GM21786 (cell line): ENCODE measurements at regions not wholly inside any gene's neighbourhood (a gene's known extent, or its start where the extent isn't known, plus 50 kb on each side); places are given as distances from the start of the nearest gene placed in this dataset.

Experiments
- ATAC-seq: cut with Tn5 transposase; IDR thresholded peaks from one replicate; pipeline ENCODE4 v1.9.1; 2021; ENCODE audit not compliant: unreplicated experiment

DNA sequence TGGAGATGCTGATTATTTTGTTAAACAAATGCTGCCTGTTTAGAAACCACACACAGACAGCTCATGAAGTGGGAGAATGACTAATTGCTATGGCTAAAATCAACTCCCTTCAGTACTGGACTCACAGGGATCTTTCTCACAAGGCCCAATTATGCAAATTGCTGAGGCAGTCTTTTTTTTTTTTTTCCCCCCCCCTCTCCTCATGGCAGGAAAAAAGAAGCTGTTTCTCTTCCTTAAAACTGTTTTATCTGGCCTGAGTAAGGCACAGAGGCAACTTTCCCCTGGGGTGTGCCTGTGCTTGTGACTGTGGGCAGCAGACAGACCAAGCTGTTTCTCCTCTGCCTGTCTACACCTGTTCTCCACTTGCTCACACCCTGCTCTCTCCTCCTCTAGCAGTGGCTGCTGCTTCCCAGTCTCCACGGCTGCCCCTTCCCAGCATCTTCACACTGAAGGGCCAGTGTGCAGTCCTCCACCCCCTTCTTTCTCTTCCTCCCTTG is 65.4 kb upstream of the STEAP1B start:
- ATAC-seq: peak; percentile 31

DNA sequence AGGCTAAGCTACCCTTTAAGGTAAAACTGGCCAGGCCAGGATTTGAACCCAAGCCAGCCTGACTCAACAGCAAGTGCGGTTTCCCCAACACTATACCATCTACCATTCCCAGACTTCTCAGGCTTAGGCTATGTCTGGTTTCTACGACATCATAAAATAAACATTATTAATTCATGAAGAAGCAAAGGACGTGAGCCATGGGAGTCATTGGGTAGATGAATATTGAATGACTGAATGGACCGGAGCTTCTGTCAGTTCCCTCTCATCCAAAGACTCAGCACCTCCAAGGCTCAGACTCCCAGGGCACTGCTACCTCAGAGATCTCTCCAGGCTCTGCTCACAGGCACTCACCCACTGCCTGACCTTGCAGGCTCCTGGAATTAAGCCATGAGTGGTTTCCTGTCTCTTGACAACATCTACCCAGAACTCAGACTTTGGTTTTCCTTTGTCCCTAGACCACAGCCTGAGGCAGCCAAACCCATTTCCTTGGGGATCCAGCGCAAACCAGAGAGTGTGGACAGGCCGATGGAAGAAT is 64.6 kb upstream of the STEAP1B start:
- no peak for ATAC-seq

DNA sequence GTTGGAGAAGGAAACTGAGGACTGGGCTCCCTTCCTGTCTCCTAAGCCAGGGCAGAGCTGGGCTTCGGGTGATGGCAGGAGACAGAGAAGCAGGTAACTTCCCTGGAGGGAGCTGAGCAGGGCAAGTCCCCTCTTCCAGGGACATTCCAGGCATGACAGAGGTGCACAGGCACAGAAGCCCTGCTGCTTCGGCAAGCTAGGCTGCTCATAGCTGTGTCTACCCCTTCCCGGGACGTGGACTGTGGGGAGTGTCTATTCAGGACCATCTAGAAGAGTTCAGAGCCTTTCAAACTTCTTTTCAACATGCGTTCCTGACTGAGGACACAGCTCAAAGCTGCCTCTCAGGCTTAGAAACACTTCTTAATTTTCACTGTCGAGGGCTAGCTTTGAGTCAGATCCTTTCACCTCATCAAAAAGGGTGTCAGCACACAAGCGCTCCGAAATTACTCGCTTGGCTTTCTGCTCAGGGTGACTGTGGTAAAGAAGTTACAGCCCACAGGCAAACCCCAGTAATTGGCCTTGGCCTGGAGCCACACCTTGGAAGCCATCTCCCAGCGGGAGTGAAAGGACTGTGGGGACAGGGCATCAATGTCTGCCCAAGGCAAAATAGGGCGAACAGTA is 63.7 kb upstream of the STEAP1B start:
- ATAC-seq: no peak

DNA sequence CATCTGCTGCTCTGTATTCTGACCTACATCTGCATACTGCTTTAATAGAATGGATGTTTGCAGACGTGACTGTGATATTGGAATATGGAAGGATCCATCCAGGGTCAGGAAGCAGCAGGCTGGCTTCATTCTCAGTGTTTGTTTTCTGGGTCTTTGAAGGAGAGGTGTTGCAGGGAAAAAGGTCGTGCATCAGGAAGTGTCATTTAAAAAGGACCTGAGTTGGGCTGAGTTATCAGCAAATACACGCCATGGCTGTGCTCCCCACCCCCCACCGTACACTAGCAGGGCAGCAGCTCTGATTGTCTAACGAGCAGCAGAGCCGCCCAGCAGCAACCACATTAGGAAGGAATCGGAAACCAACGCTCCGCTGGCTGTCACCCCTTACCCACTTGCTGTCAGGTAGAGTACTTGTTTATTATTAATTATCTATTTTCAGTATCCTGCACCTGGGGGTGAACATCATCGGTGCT is 63.1 kb upstream of the STEAP1B start:
- no peak for ATAC-seq

DNA sequence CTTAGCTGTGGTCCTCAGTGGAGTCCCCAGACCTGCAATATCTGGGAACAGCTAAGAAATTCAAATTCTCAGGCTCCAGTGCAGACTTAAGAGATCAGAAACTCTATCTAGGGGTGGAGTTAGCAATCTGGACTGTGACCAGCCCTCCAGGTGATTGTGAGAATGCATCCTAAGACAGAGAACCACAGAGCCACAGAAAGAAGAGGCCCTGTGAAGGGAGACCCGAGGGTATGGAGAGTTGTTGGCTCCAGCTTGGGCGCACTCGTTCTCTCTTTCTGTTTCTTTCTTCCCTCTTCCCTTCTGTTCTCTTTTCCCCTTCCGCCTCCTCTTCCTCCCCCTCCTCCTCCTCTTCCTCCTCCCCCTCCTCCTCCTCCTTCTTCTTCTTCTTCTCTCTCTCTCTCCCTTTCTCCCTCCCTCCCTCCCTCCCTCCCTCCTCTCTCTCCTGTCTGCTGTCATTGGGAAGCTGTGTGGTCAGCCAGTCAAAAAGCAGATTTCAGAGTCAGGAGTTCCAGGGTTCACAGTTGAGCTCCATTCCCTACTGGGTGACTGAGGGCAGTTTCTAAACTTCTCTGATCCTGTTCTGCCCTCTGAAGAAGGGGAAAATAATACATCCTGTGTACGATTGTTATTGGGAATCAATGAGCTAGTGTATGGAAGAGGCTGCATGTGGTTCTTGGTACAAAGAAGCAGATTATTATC is 62.1 kb upstream of the STEAP1B start:
- ATAC-seq: no peak

DNA sequence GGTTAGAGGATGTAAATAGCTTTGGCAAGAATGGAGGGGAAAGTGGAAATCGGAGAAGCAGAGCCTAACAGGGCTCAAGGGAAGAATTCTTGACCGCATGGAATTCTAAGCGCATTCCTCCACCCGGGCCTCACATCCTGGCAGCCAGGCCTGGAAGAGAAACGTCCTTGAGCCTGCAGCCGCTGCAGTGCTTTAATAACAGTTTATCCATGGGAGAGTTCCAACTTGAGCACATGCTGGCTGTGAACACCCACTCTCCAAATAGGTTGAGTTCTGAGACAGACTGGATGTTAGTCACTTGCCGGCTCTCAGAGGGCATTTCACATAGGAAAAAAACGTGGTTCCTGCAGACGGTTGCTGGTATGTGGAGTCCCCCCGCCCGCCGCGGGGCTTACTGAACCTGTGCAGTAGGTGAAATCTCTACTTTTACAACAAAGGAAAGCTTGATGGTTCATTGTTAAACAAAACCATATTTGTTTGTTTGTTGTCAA is 61.4 kb upstream of the STEAP1B start:
- ATAC-seq: no peak

DNA sequence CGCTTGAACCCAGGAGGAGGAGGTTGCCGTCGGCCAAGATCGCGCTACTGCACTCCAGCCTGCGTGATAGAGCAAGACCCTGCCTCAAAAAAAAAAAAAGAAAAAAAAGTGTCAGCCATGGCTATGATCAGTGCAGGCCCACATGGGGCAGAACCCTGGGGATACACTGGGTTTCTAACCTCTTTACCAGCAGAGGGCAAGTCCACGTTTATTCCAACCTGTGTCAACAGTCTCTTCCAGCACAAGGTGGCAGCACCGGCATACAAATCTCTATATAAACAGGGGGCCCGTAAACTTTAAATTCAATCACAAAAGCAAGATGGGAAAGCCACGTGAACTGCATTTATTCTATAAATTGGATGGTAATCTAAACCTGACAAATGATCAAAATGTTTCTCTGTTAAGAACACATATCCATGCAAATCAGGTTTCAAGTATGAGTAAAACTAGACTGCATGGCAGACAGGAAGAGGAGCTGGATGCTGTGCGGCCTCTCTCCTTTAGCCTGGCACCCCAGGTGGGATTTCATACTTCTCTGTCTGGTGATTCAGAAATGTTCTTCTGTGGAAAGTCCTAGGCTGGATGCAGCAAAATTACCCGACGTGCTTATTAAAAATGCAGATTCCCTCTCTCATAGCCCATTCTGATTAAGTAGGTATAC is 60.0 kb upstream of the STEAP1B start:
- peak; percentile 62 for ATAC-seq

DNA sequence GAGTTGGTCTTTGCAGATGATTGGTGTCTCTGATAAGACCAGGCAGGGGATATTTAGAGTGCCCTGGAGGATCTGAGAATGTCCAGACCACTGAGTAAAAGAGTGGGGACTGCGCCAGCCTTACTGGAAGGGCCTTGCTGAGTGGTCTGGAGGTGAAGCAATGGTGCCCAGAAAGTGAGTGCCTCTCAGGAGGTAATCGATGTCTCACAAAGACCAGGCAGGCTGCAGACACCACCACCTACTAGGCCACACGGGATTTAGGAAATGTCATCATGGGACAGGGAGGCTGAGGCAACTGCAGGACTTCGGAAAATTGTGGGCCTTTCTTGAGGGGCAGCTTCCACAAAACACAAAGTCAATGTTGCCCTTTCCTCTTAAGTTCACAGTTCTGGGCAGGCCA is 57.2 kb upstream of the STEAP1B start:
- ATAC-seq: no peak

DNA sequence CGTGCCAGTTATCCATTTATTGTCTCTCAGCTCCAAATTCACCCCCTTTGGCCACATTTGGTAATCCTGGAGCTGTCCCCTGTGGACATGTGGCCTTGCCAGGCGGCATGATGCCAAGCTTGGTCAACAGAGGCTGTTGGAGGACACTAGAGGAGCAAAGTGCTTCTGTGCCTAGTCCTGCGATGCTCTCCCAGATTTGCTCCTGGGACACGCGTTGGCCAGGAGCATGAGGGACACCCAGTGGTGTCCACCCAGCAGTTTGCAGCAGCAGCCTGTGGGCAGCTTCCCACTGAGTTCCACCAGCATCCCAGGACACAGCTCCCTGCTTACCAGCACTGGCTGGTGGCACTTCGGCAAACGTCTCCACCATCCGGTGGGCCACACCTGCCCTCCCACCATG is 55.5 kb upstream of the STEAP1B start:
- ATAC-seq: no peak

DNA sequence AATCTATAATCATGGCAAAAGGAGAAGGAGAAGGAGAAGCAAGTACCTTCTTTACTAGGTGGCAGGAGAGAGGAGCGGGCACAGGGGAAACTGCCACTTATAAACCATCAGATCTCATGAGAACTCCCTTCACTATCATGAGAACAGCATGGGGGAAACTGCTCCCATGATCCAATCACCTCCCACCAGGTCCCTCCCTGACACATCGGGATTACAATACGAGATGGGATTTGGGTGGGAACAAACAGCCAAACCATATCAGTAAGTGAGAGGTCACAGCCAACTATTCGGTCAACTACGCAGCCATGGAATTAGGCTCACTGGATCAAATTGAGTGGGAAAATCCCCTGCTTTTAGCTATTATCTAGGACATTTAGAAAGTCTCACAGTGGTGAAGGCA is 54.2 kb upstream of the STEAP1B start:
- ATAC-seq: no peak

DNA sequence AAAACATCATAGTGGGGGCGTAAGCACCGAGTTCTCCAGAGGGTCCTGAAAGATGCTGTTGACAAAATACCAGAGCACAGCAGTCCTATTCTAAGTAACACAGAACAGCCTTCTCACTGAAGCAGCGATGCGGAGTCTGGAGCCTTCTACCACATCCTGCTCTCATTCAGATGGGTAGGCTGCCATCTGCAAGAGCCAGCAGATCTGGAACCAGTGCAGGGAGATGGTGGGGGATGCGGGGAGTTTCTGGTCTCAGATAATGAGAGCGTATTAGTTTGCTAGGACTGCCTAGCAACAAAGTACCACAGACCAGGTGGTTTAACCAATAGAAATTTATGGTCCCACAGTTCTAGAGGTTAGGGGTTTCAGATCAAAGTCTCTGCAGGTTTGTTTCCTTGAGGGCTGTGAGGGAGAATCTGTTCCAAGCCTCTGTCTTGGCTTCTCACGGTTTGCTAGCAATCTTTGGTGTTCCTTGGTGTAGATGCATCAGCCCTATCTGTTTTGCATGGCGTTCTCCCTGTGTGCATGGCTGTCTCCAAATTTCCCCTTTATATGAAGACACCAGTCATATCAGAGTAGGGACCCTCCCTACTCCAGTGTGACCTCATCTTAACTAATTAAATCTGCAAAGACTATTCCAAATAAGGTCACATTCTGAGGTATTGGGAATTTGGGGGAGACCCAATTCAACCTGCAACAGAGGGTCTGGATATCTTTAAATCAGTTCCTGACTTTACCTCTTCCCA is 52.0 kb upstream of the STEAP1B start:
- peak; percentile 77 for ATAC-seq

DNA sequence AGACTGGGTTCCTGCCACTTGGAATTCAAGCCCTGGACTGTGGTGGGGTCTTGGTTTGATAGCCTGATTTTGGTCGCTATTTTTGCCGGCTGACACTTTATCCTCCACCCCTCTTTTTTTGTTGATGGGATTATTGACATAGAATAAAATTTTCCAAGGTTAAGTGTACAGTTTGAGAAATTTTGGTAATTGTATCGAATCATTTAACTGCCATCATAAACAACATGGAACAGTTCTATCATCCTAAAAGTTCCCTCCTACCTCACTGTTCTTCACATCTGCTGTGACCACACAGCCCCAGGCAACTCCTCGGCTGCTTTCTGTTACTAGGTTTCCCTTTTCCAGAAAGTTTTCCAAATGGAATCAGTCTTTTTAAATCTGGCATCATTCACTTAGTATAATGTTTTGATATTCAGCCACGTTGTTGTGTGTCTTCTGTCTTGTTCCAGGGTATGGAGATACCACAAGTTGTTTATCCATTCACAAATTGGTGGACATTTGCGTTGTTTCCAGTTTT is 50.6 kb upstream of the STEAP1B start:
- no peak for ATAC-seq

DNA sequence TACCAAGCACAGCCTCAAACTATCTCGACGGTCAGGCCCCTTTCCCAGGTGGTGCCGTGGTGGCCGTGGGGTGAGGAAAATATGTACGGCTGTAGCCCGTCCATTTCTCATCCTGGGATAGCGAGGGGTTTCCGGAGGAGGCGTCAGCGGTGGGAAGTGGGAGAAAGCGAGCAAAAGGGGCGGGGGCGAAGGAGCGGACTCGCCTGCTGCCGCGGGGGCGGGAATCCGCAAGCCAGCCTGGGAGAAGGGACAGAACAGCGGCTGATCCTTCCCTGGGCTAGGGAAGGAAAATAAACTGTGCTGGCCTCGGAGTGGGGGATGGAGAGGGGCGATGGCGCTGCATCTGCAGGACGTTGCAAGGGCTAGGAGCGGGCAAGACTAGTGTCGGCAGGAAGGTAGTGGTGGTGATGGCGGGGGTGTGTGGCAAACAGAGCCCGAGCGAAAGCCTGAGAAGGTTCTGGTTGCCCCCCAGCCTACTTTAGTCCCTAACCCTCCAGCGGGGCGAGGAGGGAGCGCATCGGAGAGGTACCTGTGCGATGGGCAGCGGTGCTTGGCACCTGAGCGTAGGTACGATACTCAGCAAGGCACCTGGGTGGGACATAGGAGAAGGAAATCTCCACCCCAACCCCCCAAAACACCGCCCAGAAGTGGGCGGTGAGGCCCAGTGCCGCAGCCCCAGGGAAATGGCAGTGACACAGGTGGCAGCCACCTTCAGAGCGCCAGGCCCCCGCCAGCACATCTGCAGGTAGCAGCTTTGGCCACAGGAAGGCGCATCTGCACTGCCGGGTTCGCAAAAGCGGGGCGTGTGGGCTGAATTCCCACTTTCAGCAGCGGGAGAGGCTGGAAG is 49.9 kb upstream of the STEAP1B start:
- ATAC-seq: no peak
